SK-N-MC (cell line): ENCODE measurements at regions not wholly inside any gene's neighbourhood (a gene's known extent, or its start where the extent isn't known, plus 50 kb on each side); places are given as distances from the start of the nearest gene placed in this dataset.

Experiments
- EZH2 ChIP-seq: fragments of 200-600 bp; sonication (generic); IDR thresholded peaks from one replicate; pipeline ENCODE4 v1.6.1; 2017; ENCODE audit warnings: antibody characterized with exemption
- FOXP2 ChIP-seq: optimal IDR thresholded peaks from 2 replicates; pipeline ENCODE3; 2011; ENCODE audit warnings: mild to moderate bottlenecking, moderate library complexity; ENCODE audit not compliant: insufficient read depth; ENCODE audit errors: extremely low read length, control extremely low read depth
- POLR2AphosphoS5 ChIP-seq: IDR thresholded peaks from 2 replicates; pipeline ENCODE4 v1.6.1; 2012; ENCODE audit warnings: mild to moderate bottlenecking, low read depth, low read length, borderline replicate concordance

- no peak for TF ChIP-seq POLR2AphosphoS5
- TF ChIP-seq EZH2 = no peak
- TF ChIP-seq FOXP2 = no peak
These were observed 592.5 kb upstream of the B3GAT1 start for GRCh38 chr11:135004495-135004894.
